ENCODE measurements at regions not wholly inside any gene's neighbourhood (a gene's known extent, or its start where the extent isn't known, plus 50 kb on each side); places are given as distances from the start of the nearest gene placed in this dataset.
"Not testable (repeated sequence)": the region's sequence is repeated elsewhere in the genome, so short reads cannot be mapped to it uniquely, and the experiment has no call there.

DNA sequence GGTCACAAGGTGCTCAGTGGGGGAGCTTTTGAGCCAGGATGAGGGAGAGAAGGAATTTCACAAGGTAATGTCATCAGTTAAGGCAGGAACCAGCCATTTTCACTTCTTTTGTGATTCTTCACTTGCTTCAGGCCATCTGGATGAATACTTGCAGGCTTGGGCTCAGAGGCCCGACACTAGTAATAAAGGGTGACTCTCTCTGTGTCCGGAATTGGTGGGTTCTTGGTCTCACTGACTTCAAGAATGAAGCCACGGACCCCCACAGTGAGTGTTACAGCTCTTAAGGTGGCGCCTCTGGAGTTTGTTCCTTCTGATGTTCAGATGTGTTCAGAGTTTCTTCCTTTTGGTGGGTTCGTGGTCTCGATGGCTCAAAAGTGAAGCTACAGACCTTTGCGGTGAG is 131.8 kb upstream of the RXFP2 start:
- not testable (repeated sequence) for DNase-seq (ENCODE audit: low spot score)

DNA sequence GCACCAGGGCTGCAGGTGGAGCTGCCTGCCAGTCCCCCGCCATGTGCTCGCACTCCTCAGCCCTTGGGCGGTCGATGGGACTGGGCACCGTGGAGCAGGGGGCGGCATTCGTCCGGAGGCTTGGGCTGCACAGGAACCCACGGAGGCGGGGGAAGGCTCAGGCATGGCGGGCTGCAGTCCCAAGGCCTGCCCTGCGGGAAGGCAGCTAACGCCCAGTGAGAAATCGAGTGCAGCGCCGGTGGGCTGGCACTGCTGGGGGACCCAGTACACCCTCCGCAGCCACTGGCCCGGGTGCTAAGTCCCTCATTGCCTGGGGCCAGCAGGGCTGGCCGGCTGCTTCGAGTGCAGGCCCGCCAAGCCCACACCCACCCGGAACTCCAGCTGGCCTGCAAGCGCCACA is 130.5 kb upstream of the RXFP2 start:
- DNase-seq (ENCODE audit: low spot score) = not testable (repeated sequence)

DNA sequence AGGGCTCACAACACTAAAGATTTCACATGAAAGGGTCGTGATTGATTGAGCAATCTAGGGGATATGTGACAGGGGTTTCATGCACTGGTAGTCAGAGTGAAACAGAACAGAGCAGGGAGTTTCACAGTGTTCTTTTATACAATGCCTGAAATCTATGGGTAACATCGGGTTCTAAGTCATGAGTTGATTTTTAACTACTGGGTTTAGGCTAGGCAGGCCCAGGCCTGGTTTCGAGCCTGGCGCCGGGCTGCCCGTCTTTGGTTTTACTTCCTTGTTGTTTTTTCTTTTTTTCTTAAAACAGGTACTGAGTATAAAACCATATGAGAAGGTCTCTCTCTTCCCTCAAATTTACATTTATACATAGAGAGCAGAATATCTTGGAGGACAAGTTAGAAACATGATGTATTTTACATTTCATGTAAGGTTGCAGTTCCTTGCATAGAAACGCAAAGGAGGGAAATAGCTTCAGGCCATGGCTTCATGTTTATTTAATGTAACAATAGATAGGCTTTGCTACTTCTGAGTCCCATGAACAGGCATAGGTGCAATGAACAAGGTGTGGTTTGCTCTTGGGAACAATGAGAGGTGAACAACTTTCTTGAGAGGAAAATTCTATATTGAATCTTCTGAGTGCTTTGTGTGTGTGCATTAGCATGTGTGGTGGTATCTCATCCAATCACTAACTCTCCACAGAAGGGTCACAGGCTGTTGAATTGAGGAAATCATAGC is 128.9 kb upstream of the RXFP2 start:
- DNase-seq (ENCODE audit: low spot score) = no peak

- no peak for DNase-seq (ENCODE audit: low spot score)
Observed at GRCh38 chr13:31611214-31611613, 128.1 kb upstream of the RXFP2 start.

DNA sequence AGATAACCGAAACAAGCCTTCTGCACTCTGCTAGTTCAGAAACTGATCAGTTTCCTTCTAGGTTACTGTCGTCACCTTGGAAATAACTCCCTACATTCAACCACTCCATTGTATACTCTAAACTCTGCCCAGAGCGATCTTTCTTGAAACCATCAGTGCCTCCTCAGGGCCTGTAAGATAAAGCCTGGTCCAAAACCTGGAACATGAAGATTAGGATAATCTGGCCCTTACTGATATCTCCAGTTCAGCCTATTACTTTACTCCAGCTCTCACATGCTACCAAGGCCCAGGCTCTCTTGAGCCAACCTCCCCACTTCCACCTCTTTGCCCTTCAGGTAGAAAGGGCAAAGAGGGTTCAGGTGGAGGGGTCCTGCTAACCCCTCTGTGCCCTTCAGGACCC is 125.3 kb upstream of the RXFP2 start:
- no peak for DNase-seq (ENCODE audit: low spot score)

- no peak for DNase-seq (ENCODE audit: low spot score)
Observed at GRCh38 chr13:31614704-31615103, 124.6 kb upstream of the RXFP2 start.

- DNase-seq (ENCODE audit: low spot score) = no peak
Observed at GRCh38 chr13:31625115-31625514, 114.2 kb upstream of the RXFP2 start.

DNA sequence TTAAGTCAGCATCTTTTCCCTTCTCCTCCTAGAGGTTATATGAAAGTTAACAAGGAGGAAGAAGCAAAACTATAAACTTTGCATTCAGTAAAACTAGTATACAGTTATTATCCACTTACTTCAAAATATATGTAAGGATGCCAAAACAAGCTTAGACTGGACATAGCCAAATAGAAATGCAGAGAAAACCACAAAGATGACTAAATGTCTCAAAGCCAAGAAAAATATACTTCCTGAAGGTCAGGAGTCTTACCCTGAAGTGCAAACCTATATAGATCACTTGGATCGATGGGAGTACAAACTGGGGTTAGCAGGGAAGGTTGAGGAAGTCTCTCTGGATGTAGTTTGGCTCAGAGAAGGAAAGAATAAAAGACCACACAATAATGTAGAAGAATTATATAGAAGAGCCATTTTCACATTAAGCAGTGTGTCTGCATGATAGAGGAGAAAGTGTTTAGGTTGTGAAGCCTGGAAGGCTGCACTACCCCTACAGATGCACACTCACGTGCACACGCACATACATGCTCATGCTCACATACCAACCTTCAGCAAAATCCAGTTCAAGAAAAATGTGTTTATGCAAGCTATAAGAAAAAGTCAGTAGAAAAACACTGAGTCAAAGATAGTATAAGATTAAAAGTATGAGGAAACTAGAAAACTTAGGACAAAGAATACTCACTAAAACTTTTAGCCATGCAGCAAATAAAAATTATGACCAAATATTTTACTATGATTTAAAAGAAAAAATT is 112.1 kb upstream of the RXFP2 start:
- no peak for DNase-seq (ENCODE audit: low spot score)

- no peak for DNase-seq (ENCODE audit: low spot score)
Observed at GRCh38 chr13:31629085-31629780, 110.1 kb upstream of the RXFP2 start.

DNA sequence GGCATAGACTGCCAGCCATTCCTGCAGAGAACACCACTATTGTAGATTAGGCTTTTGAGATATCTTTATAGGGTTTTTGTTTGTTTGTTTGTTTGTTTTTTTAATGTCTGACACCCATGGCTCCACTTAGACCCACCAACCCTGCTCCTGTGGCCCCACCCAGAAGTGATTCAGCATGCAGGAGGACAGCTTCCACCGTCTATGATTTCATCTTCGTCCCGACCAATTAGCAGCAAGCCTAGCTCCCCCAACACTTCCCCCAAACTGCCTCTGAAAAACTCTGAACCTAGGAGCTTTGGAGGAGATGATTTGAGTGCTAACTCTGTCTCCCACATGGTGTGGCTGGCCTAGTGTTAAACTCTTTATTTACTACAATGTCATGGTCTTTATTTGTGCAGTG is 108.3 kb upstream of the RXFP2 start:
- DNase-seq (ENCODE audit: low spot score) = no peak

DNA sequence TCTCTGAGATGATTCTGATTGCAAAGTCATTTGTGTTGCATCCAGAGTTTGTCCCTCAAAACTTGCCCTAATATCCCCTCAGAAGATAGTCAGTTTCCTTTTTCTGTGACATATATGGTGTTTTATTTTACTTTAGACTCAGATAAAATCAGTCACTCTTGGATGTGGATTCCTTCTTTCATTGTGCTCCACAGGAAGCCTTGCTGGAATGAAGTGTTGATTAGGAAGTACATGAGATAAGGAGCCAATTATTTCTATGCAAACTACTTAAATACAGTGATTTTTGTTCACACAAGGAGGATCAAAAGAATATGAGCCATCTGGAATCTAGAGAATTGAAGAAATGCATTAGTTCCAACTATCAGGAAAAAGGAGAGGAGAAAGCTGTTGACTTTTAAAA is 107.6 kb upstream of the RXFP2 start:
- no peak for DNase-seq (ENCODE audit: low spot score)

DNA sequence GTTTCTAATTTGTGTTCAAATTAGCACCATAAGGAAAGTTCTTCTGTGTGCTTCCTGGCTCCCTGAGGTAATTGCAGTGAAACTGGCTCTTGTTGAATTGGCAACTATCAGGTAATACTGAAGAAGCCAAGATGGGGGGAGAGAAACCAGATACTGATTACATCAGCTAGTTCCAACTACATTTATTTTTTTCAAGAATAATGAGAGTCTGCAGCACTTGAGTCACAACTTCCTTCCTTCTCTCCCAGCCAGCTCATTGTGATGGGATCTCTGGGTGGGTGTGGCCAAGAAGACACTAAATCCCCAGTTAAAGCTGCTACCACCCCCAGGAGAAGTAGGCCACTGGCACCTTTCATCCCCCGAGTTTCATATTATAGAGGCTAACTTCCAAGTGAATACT is 100.7 kb upstream of the RXFP2 start:
- no peak for DNase-seq (ENCODE audit: low spot score)

- DNase-seq (ENCODE audit: low spot score) = no peak
Observed at GRCh38 chr13:31639443-31640163, 99.7 kb upstream of the RXFP2 start.

DNA sequence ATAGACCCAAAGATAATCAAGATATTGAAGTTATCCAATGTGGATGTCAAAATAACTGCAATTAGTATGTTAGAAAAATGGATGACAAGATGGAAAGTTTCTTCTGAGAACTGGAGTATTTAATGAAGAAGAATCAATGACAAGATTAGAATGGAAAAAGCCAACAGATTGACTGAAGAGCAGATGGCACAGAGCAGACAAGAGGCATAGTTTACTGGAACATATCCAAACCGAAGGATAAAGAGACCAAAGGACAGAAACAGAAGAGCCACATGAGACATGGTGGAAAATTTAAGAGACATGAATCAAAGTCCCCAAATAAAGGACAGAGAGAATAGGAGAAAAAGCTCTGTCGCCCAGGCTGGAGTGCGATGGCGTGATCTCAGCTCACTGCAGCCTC is 89.6 kb upstream of the RXFP2 start:
- DNase-seq (ENCODE audit: low spot score) = no peak

GRCh38 chr13:31653730-31654129 is 85.6 kb upstream of the RXFP2 start:
- no peak for DNase-seq (ENCODE audit: low spot score)

DNA sequence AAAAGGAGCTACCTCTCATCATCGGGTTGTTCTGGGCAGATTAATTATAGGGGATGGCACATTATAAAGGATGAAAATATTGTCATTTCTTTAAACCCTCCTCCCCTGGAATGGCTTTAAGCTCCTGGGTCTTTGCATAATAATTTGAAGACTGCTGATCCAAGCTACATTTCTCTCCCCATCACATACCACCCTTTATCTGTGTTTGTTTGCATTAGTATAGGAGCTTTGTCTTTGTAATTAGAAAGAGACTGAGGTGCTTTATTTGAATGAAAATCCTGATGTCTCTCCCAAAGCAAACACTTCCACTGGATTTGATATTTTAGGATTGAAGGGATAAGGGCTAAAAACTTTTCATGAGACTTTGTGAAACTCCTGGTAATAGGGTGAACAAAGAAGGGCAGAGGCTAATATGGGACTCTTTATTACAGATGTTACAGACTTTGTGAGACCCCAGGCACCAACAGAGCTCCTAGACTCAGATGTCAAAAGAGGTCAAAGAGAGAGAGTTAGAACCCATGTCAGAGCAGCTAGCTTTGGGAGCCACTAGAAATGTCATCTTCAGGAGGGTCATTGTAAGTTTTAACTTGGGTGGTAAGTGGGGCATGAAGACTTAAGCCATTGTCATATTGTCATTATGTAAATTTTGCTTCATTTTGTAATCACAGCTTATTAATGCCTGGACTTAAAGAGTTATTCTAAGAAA is 75.3 kb upstream of the RXFP2 start:
- DNase-seq (ENCODE audit: low spot score) = no peak

DNA sequence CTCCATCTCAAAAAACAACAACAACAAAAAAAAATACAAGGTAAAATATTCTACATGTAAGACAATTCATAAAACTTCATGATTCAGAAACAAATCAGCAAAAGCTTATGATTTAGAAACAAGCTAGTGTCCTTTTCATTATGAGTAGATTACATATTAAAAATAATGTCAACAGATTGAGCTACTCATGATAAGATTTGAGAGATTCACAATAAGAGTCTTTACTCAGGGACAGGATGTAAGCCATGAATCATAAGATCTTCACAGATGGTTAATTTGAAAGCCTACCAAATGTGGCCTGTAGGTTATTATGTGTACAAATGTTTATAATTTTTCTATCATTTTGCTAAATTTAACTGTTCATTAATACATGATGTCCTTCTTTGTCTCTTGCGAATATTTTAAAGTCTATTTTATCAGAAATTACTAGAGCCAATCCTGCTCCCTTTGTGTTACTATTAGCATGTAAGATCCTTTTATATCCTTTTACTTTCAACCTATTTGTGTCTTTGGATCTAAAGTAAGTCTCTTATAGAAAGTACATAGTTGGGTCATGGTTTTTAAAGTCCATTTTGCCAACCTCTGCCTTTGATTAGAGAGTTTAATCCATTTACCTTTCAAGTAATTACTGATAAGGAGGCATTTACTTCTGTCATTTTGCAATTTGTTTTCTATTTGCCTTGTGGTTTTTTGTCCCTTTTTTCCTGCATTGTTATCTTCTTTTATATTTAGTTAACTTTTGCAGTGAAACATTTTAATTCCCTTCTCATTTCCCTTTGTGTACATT is 68.3 kb upstream of the RXFP2 start:
- DNase-seq (ENCODE audit: low spot score) = no peak

GRCh38 chr13:31674051-31674450 is 65.3 kb upstream of the RXFP2 start:
- no peak for DNase-seq (ENCODE audit: low spot score)

- DNase-seq (ENCODE audit: low spot score) = no peak
Observed at GRCh38 chr13:31675440-31675953, 63.8 kb upstream of the RXFP2 start.

DNA sequence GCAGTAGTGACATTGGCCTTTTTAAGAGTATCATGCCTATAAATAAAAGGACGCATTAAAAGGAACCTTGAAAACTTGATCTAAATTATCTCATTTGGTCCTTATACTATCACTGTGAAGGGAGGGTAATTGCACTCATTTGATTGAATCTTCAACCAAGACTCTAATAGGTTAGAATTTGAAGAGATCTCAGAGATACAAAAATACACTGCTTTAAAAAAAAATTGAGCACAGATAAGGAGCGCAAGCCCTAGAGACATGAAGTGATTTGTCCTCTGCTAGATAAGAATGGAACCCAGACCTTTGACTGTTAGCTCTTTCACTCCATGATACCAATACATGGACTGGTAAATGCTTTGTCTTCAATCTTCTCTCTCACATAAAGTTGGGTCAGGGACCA is 58.2 kb upstream of the RXFP2 start:
- DNase-seq (ENCODE audit: low spot score) = no peak

GRCh38 chr13:31684466-31684865 is 54.9 kb upstream of the RXFP2 start:
- no peak for DNase-seq (ENCODE audit: low spot score)
